UCSD-AML1 (cell line): ENCODE measurements at regions not wholly inside any gene's neighbourhood (a gene's known extent, or its start where the extent isn't known, plus 50 kb on each side); places are given as distances from the start of the nearest gene placed in this dataset.

Experiments
- DNase-seq: peaks from one replicate; lab custom pipeline; 2025; ENCODE audit not compliant: unreplicated experiment; lab: John Stamatoyannopoulos, UW

GRCh38 chr9:78781681-78782080 lies 484.8 kb downstream of the PSAT1 start:
- no peak for DNase-seq

DNA sequence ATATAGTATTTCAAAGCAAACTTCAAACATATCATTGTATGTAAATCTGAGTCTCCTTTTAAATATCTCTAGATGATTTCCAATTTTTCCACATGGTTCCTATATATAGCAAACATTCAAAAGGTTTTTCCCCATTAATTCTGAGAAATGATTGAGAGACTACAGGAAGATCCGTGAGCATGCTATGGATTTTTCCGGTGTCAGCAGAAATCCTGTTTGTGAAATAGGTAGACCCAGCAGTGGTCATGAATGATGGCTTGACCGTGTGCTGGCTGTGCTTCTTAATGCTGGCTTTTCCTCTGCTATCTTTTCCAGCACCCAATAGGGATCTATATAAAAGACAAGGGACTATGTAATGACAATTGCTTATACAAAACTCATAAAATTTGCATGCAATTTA lies 485.3 kb downstream of the PSAT1 start:
- no peak for DNase-seq

GRCh38 chr9:78782858-78783257 lies 485.9 kb downstream of the PSAT1 start:
- no peak for DNase-seq

DNA sequence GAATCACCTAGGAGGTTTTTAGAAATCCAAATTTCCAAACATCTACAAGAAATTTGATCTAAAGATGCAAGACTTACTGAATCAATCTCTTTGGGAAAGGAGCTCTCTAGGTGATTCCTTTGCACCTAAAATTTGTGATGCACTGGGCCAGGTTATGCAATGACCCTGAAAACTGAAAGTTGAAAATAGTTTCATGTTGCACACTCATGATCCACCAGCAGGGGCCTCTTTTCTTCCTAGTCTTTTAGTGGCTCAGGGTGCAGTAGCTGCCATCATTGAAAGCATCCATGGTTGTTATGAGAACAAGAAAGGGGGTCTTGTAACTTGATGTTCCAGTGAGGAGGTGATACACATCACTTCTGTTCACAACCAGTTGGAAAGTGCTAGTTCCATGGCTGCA lies 486.8 kb downstream of the PSAT1 start:
- DNase-seq: no peak

DNA sequence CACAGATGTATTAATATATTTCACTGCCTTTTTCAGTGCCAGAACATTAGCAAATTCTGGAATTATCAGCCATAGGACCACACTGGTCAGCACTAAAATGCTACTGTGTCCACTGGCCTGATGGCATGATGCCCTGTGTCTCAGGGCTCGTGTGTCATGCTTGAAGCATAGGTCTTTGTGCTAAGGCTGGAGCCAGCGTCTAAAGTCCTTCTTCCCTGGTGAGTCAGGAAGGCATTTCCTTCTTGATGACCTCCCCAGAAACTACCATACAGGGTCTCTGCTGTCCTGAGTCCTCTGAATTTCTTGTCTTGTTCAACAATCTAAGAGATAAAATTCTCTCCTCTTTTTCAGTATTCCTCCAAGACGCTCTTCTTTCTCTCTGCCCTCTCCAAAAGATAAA lies 489.9 kb downstream of the PSAT1 start:
- no peak for DNase-seq

DNA sequence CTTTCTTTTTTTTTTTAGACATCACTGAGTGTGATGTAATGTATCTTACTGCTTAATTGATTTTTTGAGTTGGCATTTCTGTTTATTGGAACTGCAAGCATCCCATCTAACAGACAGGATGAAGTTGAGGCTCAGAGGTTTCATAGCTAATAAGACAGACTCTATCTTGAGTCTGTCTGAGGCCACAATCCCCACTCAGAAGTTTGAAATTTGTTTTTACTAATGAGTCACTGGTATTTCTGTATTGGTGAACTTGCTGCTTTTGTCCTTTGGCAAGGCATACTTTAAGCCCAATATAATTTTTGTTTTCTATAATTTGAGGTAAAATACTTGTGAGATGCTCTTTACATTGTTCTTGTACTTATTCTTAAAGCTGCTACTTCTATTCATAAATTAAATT lies 491.2 kb downstream of the PSAT1 start:
- no peak for DNase-seq

DNA sequence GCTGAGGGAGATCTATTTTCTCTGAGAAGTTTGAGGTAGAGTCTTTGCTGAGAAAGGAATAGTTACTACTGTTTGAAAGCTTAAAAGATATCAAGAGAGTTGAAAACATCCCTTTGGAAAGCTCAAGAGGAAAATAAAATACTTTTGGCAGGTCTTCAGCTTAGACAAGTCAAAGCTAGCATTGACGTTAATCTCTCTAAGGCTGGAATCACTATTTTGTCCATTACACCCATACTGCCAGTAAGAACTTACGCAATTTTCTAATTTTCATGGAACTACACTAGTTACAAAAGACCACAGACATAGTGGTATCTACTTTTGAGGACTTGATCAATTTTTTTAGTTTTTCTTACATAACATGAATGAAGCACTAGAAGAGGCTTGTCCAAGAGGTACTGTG lies 494.9 kb downstream of the PSAT1 start:
- DNase-seq: no peak

GRCh38 chr9:78792745-78793144 lies 495.8 kb downstream of the PSAT1 start:
- no peak for DNase-seq

DNA sequence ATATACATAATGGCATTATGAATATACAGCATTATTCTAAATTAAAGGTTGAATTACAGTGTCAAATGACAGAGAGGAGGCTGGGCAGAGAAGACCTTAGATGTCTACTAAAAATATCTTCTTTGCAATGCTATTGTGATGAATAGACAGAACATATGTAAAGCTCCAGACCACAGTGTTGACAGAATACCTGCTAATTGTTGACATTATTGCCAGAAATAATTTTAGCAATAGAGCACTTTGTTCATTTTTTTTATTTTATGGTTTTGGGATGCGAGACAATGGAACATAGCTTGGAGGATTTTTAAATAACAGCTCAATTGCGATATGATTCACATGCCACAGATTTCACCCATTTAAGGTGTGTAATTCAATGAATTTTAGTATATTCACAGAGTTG lies 508.8 kb downstream of the PSAT1 start:
- DNase-seq: no peak

GRCh38 chr9:78806492-78807160 lies 509.7 kb downstream of the PSAT1 start:
- DNase-seq: no peak

DNA sequence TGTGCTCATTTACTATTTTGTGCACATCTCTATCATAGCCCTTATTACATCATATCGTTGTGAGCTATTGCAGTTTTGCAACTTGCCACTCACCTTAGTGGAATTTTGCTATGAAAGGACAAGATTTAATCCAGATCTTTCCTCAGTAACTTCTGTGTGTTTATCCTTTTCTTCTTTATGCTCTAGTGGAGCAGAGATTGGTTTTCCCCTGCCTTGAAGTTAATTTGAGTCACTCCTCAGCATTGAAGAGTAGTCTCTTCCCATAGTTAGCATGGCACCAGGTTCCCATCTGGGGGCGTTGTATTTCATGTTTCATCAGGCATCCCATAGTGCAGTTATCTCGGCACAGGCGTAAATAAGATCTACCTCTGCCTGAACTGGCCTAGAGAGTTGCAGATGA lies 510.4 kb downstream of the PSAT1 start:
- DNase-seq: no peak

- DNase-seq: no peak
Observed at GRCh38 chr9:78808048-78808447, 511.1 kb downstream of the PSAT1 start.

- no peak for DNase-seq
Observed at GRCh38 chr9:78811622-78812276, 514.8 kb downstream of the PSAT1 start.

DNA sequence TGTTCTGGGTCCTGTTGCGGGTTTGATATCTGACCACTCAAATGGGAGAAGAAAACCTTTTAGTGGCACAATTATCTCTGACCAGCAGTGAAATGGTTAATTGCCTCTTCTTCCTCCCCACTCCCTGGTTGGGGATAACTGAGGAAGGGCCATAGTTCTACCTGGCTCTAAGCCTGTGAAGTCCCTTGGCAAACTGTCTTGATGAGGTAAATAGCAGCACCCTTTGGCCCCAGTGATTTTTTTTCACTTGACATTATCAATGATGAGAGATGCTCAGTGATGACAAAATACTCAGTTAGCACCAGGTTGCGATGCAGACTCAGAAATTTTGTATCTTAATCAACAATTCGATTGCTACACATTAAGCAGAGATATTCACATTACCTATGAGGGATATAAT lies 515.7 kb downstream of the PSAT1 start:
- no peak for DNase-seq

DNA sequence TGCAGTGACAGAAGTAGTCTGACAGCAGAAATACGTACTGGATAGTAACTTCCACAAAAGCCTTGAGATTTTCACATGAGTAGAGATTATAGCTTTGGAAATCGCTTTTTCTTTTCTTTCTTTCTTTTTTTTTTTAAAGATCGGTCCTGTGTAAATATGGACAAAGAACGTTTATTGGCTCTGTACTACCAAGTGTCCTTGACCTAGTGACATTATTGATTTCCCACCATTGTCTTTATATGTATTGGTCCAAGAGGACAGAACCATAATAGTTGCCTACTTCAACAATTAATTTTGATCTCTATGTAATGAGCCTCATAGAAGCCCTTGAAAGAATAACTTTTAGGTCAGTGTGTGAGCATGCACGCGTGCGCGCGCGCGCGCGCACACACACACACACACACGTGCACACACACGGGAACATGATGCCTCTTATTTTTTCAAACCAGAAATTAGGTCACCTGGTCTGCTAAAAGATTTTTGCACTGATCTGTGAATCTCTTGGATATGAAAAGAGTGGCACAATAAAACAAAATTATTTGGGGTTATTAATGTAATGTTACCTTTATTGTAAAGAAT lies 516.8 kb downstream of the PSAT1 start:
- no peak for DNase-seq

- no peak for DNase-seq
Observed at GRCh38 chr9:78821126-78821822, 524.3 kb downstream of the PSAT1 start.

DNA sequence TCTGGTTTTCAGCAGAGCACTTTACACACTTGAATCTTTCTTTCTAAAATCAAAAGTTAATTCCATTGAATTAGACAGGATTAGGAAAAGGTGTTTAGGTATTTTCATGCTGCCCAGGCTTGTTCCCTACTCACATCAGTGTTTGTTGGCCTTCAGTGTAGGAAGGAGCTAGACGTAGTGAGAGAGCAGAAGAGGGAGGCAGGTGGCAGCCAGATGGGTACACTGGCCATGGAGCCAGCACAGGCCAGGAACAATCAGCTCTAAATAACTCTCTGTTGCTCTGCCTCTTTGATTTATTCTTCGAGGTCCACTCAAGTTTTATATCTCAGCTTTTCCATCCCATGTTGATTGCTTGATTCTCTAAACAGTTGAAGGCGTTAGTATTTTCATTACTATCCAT lies 529.6 kb downstream of the PSAT1 start:
- no peak for DNase-seq

- DNase-seq: no peak
Observed at GRCh38 chr9:78828521-78828920, 531.6 kb downstream of the PSAT1 start.

DNA sequence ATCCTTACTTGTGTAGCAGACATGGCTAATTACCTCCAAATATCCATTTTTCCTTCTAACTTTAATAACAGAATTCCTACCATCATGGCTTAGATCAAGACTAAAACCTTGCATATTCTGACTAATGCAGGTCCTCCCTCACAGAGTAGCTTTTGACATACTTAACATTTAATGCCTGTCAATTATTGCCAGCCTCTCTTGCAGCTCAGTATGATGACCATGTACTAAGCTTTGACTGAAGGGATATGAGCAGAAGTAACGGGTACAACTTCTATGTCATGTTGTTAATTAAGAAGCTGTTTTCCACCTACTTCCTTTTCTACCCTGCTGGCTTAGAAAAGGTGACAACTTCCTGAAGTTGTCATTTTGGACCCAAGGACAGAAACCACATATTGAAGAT lies 533.4 kb downstream of the PSAT1 start:
- no peak for DNase-seq

DNA sequence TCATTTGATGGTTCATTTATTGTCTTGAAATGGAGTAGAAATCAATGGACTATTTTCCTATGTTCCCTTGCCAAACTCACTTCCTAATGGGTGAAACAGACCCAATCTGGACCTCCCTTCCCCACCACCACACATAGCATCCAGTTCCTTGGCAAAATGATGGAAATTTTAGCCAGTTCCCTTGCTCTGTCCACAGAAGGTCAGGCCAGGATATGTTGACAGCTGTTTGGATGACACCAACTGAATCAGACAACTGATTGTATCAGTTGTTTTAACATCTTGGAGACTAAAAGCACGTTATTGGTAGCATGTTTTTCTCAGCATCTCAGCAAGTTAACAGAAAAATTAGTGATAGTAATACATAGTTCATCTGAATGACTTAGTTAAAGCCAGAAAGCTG lies 534.8 kb downstream of the PSAT1 start:
- DNase-seq: no peak

DNA sequence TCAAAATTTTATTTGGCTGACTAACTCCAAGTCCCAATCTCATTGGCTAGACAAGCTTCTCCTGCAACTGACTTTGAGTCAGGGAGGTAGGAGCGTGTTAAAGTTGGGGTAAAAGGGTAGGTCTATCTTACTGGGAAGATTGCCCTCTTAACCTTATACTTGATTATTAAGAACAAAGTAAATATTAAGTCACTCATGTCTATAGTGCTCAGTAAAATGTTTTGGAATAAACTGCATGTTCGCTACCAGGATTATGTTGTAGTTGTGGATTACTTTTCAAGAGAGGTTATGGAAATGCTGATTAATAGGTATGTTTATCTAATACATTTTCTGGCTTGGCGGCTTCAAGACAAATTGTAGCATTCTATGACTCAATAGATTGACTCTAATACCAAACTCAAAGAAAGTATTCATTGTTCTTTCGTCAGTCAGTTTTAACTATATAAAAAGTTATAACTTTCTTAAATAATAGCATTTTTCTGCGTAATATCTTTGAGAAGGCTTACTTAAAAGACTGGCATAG lies 539.1 kb downstream of the PSAT1 start:
- no peak for DNase-seq

DNA sequence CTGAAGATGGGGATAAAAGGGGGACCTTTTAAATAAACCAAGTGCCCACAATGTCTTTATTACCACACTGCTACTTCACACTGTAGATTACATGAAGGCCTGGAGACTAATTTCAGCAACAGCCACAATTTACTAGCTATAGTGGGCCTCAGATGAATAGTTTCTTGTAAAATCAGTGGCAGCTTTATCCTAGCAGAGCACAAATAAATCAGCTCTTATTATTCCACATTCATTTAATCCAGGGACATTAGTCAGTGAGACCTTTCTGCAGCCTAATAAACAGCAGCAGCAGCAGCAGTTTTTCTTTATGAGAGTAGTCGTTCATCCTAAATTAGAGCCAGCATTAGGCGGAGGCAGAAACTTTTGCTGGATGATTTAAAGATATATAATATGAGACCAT lies 542.3 kb downstream of the PSAT1 start:
- DNase-seq: no peak
